Right kidney (tissue), 1 donor: ENCODE measurements at regions not wholly inside any gene's neighbourhood (a gene's known extent, or its start where the extent isn't known, plus 50 kb on each side); places are given as distances from the start of the nearest gene placed in this dataset.
A peak's percentile ranks its signal among the peaks of the same experiment; 100 is the strongest.

Experiments used
- DNase-seq: peaks from one replicate; pipeline ENCODE4 v3.0.0-alpha.2; 2016

DNA sequence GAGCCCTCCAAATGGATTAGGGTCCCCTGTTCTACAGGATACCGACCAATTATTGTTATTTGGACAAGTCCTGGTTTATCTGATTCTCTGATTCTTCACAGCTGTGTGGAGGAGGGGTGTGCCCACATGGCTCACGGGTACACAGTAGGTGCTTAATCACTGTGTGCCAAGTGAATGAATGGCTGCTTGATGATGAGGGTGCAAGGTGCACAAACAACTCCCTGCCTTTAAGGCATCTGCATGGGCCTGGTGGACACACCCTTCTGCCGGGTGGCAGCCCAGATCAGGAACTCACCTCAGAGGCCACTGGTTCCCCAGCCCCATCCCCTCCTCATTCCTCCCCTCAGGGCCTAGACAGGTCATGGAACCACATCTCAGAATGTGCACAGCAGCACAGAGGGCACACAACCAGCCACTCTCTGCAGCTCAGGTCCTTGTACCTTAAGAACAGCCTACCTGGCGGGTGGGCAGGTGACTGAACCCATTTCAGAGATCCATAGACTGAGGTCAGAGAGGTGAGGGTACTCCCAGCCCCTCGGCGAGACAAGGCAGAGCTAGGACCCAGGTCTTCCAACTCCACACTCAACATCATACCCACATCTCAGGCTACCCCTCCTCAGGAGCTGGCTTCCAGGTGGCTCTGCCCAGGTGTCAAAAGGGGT is 50.3 kb downstream of the SHANK2 start:
- DNase-seq, result no peak

- DNase-seq, result no peak
These were observed 51.1 kb downstream of the SHANK2 start for GRCh38 chr11:71201231-71201630.

- DNase-seq, result no peak
These were observed 51.6 kb downstream of the SHANK2 start for GRCh38 chr11:71200761-71201160.

DNA sequence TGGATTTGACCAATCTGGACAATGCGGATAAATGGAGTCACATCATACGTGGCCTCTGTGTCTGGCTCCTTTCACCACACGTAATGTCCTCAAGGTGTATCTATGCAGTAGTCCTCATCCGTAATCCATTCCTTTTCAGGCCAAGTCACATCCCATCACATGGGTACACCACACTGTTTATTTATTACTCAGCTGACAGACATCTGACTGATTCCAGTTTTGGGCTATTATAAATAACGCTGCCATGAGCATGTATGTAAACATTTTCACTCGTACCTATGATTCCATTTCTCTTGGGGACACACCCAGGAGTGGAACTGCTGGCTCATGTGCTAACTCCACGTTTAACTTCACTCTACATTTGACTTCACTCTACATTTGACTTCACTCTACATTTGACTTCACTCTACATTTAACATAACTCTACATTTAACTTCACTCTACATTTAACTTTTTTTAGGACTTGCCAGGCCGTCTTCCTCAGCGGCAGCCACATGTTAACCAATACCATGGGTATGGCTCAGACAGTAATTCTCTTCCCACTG is 52.1 kb downstream of the SHANK2 start:
- no peak for DNase-seq

DNA sequence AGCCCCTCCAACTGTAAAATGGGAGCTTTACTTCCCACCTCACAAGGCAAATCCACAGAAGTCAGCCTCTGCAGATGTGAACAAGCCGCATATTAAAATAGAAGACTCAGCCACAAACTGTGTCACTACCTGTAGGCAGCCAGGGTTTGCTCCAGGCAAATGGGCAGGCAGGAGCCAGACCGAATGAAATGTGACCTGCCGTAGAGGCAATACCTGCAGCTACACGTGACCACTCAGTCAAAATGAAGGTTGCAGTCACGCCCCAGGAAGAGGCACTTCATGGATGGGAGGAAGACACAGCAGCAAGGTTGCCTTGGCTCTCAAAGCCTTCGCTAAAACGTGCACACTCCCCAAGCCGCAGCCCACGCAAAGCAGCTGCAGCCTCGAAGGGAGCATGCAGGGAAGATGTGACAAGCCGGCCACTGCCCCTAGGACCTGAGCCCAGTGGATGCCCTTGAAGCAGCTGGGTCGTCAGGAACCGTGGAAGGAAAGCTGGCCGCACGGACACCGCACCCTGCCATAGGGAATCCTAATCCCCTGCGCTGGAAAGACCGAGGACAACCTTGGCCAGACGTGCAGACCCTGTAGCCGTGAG is 53.1 kb downstream of the SHANK2 start:
- peak; percentile 57 for DNase-seq

DNA sequence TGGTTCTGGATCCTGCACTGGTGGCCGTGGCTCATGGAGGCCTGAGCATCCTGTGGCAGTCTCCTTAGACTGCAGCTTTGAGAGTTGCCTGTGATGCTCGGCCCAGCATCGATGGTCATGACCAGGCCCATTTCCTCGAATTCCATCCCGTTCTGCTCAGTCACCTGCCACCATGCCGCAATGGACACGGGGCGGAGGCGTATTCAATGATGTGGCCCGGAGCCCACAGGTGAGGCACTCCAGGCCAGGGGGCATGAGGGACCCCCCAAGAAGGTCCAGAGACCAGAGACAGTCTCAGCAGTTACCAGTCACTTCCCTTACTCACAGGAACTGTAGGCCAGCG is 53.6 kb downstream of the SHANK2 start:
- no peak for DNase-seq

DNA sequence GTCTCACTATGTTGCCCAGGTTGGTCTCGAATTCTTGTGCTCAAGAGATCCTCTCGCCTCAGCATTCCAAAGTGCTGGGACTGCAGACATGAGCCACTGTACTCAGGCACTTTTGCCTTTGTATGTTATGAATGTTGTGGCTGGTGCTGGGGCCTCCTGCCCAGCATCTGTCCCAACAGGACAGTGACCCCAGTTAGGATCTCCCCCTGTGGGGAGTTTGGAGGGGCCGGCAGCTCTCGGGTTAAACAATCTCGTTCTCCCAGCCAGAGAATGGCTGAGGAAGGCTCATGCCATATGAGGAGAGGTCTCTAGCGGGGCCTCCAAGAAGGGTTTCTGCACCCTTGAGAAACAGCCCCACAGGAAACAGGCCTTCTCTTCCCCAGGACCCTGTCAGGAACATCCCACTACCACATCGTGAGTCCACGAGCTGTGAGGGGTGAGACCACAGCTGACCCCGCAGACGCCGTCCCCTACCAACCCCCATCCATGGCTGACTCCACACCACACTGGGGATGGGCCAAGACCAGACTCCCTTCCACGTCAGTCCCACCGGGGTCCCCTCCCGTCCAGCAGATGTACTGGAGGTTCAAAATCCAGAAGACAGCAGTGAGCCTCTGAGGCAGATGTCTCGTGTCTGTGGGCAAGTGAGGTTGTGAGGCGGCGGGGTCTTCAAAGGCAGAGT is 54.1 kb downstream of the SHANK2 start:
- no peak for DNase-seq

DNA sequence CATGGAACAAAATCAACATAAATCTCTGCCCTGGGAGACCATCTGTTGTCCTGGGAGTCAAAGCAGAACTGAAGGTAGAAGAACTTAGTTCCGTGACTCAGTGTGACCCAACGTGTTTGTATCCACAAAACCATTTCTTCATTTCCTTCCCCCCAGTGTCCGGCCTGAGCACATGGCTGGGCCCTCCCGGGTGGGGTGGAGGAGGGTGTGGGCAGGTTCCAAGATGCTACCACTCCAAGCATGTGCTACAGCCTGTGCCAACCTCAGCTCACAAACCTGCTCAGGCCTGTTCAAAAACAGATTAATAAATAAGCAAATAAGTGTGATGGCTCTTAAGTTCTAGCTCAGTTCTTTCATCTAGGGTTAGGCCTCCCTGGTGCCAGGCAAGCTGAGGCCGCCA is 55.3 kb downstream of the SHANK2 start:
- no peak for DNase-seq

DNA sequence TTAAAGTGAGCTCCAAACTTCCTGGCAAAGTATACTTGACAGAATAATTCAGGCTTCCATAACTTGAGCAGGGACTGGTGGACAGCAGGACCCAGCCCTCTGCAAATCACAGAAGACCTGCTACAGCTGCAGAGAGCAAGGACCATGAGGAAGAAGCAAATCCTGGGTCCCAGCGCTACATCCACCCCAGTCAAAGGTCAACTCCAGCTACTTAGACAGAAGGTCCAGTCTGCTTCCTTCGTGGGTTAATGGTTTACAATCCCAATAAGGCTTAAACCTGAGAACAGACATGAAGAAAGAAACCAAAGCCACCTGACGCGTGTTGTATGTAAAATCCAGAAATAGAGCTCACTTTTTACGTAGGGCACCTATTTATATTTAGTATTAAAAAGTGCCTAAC is 57.7 kb downstream of the SHANK2 start:
- no peak for DNase-seq

GRCh38 chr11:71193431-71193830 is 58.9 kb downstream of the SHANK2 start:
- DNase-seq, result no peak

GRCh38 chr11:71192629-71193028 is 59.7 kb downstream of the SHANK2 start:
- no peak for DNase-seq

DNA sequence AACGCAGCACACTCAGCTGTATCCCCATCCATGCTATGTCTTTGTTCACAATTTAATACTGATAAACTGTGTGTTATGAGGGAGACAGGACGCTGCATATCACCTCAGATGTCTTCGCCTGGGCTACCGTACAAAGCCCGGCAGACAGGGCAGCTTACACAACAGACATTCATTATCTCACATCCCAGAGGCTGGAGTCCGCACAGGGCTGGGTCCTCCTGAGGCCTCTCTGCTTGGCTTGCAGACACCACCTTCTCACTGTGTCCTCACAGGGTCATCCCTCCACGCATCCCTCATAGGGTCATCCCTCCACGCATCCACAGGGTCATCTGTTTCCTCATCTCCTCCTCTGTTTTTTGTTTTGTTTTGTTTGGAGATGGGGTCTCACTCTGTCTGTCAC is 61.2 kb downstream of the SHANK2 start:
- no peak for DNase-seq

DNA sequence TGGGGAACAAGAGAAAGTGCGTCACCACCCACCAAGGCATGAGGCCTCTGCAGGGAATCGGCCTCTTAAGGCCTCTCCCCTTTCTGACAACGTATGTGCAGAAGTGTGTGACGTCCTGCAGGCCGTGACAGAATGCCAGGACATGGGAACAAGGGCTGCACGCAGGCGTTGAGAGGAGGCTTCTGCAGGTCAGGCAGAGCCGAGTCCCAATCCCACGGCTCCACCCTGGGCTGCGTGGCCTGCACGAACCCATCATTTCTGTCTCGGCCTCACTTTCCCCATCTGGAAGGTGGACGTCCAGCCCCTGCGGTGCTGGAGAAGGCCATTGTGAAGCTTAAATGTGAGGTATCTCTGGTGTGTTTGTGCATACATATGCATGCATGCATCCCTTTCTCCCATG is 61.8 kb downstream of the SHANK2 start:
- no peak for DNase-seq

DNA sequence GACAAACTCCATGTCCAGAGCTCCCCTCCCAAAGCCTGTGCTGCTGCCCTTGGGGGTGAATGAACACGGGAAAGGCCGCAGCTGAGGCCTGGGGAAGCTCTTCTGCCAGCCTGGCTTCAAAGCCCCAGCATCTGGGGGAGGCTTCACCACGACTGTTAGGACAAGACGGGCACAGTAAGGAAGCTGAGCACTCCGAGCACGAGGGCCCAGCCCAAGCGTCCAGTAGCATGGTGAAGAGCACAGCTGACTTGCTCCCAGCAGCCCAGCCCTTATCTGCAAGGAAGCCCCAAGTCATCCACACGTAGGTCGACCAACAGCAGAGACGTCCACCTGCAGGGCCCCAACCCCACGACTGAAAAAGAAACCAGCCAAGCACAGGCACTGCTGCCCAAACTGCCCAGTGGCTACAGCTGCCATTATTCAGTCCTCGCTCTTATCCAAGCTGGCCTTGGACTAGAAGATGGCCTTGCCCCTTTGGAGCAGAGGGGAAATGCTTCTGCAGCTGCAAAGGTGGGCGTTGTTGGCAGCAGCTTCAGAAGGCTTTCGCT is 62.5 kb downstream of the SHANK2 start:
- DNase-seq, result no peak

GRCh38 chr11:71188886-71189767 is 63.2 kb downstream of the SHANK2 start:
- no peak for DNase-seq

- no peak for DNase-seq
These were observed 64.3 kb downstream of the SHANK2 start for GRCh38 chr11:71188073-71188472.

DNA sequence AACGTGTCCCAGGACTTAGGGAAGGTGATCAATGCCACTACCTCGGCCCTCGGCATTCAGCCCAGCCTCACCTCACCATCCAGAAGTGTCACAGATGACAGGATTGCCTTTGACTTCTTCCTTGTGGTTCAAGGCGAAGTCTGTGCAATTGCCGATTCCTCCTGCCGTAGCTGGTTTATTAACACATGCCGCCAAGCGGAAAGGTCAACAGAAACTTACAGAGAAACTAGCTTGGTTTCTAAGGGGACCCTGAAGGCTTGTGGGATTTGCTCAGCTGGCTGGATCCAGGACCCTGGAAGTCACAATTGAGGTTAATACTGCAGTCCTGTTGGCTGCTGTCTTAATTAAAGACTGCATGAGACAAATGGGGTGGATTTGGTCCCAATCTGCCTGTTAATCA is 65.6 kb downstream of the SHANK2 start:
- DNase-seq, result no peak

- DNase-seq, result no peak
These were observed 67.0 kb downstream of the SHANK2 start for GRCh38 chr11:71185411-71185810.

GRCh38 chr11:71184421-71185210 is 67.8 kb downstream of the SHANK2 start:
- no peak for DNase-seq

DNA sequence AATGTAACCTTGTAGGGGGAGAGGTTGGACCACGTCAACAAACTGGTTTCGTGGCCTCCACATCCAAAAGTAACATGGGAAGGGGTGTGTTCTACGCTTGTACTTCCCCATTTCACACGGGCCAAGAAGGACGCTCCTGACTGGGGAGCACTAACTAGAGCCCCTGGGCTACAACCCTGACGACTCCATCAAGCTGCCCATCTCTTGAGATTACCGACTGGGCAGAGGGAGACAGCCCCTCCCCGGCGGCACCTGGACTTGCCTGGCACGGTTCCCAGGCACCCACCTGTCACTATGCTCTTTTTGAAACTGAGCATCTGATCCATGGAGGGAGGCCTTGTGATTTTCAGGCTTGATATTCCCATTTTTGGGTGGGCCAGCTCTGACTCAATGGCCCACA is 68.5 kb downstream of the SHANK2 start:
- DNase-seq, result no peak

- DNase-seq, result no peak
These were observed 69.3 kb downstream of the SHANK2 start for GRCh38 chr11:71182791-71183677.
